Activated CD4-positive, alpha-beta T cell treated with anti-CD3 and anti-CD28 coated beads, Interleukin-10, Interleukin-2, amounts not matched to agents 100 ng/mL and 50 ng/mL, durations not matched to agents 16 hours and 8 hours (primary cell): ENCODE measurements at regions not wholly inside any gene's neighbourhood (a gene's known extent, or its start where the extent isn't known, plus 50 kb on each side); places are given as distances from the start of the nearest gene placed in this dataset.

ENCODE experiments used
- DNase-seq: peaks from one replicate; pipeline ENCODE4 v3.0.0-alpha.2; 2020

- no peak for DNase-seq
Observed at GRCh38 chr4:161222889-161223288, 940.9 kb downstream of the FSTL5 start.

GRCh38 chr4:161208564-161208963, 955.2 kb downstream of the FSTL5 start:
- DNase-seq = no peak

GRCh38 chr4:161206528-161207080, 957.2 kb downstream of the FSTL5 start:
- DNase-seq = no peak

- no peak for DNase-seq
Observed at GRCh38 chr4:161203865-161204264, 959.9 kb downstream of the FSTL5 start.

GRCh38 chr4:161197912-161198311, 965.9 kb downstream of the FSTL5 start:
- DNase-seq = no peak

GRCh38 chr4:161197474-161197873, 966.3 kb downstream of the FSTL5 start:
- DNase-seq = no peak

GRCh38 chr4:161189286-161190134, 974.3 kb downstream of the FSTL5 start:
- DNase-seq = no peak

GRCh38 chr4:161188578-161188977, 975.2 kb downstream of the FSTL5 start:
- no peak for DNase-seq

- no peak for DNase-seq
Observed at GRCh38 chr4:161187569-161187968, 976.2 kb downstream of the FSTL5 start.

GRCh38 chr4:161186750-161187149, 977.0 kb downstream of the FSTL5 start:
- DNase-seq = no peak

- DNase-seq = no peak
Observed at GRCh38 chr4:161186012-161186411, 977.8 kb downstream of the FSTL5 start.

GRCh38 chr4:161183729-161184128, 980.1 kb downstream of the FSTL5 start:
- no peak for DNase-seq

GRCh38 chr4:161182913-161183312, 980.9 kb downstream of the FSTL5 start:
- DNase-seq = no peak

- no peak for DNase-seq
Observed at GRCh38 chr4:161178310-161178709, 985.5 kb downstream of the FSTL5 start.

GRCh38 chr4:161172396-161173026, 991.3 kb downstream of the FSTL5 start:
- DNase-seq = no peak

- DNase-seq = no peak
Observed at GRCh38 chr4:161167539-161167938, 996.3 kb downstream of the FSTL5 start.

GRCh38 chr4:161160718-161161117, 1003.1 kb downstream of the FSTL5 start:
- no peak for DNase-seq

GRCh38 chr4:161148051-161148450, 1015.7 kb downstream of the FSTL5 start:
- no peak for DNase-seq

GRCh38 chr4:161143375-161143774, 1020.4 kb downstream of the FSTL5 start:
- no peak for DNase-seq

GRCh38 chr4:161134795-161135194, 1029.0 kb downstream of the FSTL5 start:
- no peak for DNase-seq

- DNase-seq = no peak
Observed at GRCh38 chr4:161133586-161134276, 1030.1 kb downstream of the FSTL5 start.

- DNase-seq = no peak
Observed at GRCh38 chr4:161132715-161133425, 1030.9 kb downstream of the FSTL5 start.

GRCh38 chr4:161121451-161121850, 1042.3 kb downstream of the FSTL5 start:
- no peak for DNase-seq
